NCI-H1048 (cell line): ENCODE measurements at regions not wholly inside any gene's neighbourhood (a gene's known extent, or its start where the extent isn't known, plus 50 kb on each side); places are given as distances from the start of the nearest gene placed in this dataset.

Source experiments
- DNase-seq: peaks from one replicate; lab custom pipeline; 2025; lab: John Stamatoyannopoulos, UW

GRCh38 chr3:72591522-72592421 is 256.5 kb downstream of the SHQ1 start:
- no peak for DNase-seq

DNA sequence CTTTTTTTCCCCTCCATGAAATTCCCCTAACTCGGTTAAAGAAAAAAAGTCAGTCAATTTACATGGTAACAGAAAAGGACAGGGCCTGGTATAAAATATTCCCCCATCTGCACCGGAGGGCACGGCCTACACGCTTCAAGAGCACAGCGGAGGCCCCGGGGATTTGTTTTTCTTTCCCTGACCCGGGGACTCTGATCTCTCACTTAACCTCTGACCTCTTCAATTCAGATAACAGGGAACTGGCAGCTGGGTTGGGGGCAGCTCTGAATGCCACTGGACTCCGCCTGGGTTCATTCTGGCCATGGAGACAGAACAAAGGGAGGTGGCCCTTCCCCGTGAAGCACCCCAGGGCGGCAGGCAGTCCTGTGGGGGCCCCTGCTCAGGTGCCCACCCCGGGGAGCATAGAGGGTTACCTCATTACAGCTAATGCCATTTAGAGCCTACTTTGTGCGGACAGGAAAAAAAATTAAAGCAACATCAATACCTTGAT is 257.5 kb downstream of the SHQ1 start:
- DNase-seq: no peak

DNA sequence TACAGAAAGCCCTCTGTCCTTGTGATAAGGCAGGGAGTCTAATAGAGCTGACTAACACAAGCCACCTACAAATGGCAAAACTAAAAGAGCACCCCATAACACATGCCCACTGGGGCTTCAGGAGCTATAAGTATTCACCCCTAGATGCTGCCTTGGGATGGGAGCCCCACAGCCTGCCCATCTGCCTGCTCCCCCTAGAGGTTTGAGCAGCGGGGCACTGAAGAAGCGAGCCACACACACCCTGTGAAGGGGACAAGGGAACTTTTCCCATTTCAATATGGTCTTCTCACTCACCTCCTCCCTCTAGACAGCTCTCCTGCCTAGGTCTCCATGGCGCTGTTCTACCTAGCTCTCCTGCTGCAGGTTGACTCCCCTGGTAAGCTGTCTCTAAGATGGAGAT is 261.0 kb downstream of the SHQ1 start:
- DNase-seq: no peak

DNA sequence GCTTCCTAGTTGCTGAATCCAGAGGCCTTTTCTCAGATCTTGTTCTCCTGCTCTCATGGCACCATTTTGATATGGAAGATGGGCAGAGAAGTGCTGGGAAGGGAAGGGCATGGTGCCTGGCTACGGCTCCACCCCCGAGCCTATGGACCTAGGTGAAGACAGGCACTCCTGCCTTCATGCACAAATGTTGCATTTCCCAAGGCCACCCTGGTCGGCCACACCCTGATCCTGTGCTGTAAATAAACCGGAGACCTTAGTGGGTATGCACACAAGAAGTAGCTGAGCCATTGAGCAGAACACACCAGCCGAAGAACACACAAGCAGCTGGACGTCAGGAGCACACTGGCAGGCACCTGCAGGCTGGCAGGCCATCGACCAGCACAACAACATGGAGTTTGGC is 261.6 kb downstream of the SHQ1 start:
- no peak for DNase-seq

DNA sequence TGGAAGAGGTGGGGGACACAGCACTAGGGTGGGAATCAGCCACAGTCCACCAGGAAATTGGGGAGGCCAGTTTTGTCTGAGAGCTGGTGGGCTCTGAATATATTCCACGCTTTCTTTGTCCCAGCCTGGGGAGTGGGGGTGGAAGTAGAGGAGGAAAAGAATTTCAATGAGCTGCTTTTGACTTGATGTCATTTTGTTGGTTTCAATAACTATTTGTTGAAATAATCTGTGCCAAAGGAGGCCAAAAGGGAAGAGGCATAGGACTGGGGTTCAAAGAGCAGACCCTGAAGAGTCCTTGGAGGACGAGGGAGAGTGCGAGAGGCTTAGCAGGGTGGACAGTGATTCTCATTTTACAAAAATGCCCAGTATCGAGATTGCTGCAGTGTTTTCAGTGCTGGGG is 262.3 kb downstream of the SHQ1 start:
- DNase-seq: no peak

DNA sequence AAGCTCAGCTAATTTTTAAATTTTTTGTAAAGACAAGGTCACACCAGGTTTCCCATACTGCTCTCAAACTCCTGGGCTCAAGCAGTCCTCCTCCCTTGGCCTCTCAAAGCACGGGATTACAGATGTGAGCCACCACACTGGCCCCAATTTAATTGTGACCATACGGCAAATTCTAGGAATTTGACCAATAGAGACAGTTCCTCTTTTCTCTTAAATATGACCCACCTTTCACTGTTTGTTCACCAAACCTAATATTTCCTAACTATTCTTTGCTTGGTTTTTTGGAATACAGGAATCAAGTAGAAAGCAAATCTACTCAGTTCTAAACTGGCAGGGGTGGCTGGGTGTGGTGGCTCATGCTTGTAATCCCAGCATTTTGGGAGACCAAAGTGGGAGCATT is 264.0 kb downstream of the SHQ1 start:
- DNase-seq: no peak

DNA sequence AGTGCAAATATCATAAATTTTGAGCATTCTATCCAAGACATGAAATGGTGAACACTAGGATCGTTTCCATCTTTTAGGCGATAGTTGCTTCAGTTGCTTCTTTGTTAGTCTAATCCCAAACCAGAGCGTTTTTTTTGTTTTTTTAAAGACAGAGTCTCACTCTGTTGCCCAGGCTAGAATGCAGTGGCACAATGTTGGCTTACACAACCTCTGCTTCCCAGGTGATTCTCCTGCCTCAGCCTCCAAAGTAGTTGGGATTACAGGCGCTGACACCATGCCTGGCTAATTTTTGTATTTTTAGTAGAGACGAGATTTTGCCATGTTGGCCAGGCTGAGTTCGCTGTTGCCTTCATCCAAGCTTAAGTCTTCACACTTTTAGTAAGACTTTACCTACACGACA is 265.3 kb downstream of the SHQ1 start:
- no peak for DNase-seq

GRCh38 chr3:72582211-72582878 is 265.9 kb downstream of the SHQ1 start:
- DNase-seq: no peak

DNA sequence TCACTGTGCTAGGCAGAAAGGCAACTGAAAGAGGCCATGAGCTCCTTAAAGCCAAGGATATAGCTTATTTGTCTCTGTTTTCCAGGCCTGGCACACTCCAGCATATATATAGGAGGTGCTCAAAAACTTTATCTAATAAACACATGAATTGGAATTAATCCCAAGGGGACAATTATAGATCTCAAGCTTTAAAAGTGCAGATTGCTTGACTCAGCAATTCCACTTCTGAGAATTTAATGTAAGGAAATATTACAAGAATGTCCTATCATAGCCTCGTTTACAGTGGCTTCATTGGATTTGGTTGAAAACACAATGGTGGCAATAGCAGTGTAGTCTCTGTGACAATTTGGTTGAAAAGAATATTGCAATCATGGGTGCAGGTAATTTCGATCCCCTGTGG is 267.3 kb downstream of the SHQ1 start:
- DNase-seq: no peak

GRCh38 chr3:72580246-72580756 is 267.9 kb downstream of the SHQ1 start:
- no peak for DNase-seq

GRCh38 chr3:72579581-72580245 is 268.5 kb downstream of the SHQ1 start:
- no peak for DNase-seq

- no peak for DNase-seq
Observed at GRCh38 chr3:72579191-72579580, 269.1 kb downstream of the SHQ1 start.

- DNase-seq: no peak
Observed at GRCh38 chr3:72577190-72577589, 271.1 kb downstream of the SHQ1 start.

DNA sequence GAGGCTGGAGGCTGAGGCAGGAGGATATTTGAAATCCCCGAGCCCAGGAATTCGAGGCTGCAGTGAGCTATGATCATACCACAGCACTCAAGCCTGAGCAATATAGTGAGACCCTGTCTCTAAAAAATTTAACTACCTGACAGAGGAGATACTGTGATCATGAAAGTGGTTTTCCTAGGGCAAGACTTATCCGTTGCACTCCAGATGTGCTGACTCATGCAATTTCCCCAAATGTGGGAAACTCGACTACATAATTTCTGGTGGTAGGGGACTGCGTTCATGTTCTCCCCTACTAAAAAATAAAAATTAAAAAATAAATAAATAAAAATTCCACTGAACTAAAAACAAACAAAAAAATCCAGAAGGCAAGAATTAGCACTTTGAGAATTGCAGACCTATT is 271.7 kb downstream of the SHQ1 start:
- no peak for DNase-seq

DNA sequence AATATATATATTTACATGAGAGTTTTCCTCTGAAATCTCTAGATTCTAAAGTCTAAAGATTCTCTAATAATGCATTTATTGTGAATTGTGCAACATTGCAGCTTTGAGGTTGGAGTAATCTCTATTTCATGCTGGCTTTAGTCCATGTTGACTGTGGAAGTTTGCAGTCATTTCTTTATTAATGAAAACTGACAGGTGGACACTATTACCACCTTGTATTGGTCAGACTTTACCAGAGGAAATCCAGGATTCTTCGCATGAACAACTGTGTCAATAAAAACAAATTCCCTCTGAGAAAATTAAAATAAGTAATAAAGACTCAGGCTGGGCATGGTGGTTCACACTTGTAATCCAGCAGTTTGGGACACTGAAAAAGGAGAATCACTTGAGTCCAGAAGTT is 274.1 kb downstream of the SHQ1 start:
- no peak for DNase-seq

- DNase-seq: no peak
Observed at GRCh38 chr3:72573051-72573450, 275.2 kb downstream of the SHQ1 start.

DNA sequence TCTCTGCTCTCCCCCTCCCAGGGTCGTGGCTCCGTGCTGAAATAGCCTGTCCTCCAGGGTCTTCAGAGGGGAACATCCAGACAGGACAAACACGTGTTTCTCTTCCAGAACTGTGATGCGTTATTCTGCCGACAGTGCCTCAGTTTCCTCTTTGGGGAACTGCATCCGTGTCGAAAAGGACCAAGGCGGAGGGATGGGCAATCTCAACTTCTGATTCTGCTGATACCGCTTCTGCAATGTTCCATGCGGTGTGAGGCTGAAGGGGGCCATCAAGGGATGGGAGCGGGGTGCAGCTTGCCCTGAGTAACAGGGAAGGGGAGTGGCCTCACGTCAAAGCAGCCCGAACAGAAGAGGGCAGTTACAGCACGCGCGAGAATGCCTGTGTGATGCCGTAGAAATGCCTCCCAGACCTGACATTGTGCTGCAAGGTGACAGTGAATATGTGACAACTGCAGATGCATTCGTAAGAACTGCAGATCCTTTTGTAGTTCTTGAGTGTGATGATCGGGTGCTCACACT is 275.7 kb downstream of the SHQ1 start:
- no peak for DNase-seq

- no peak for DNase-seq
Observed at GRCh38 chr3:72571638-72572114, 276.6 kb downstream of the SHQ1 start.

GRCh38 chr3:72571052-72571451 is 277.2 kb downstream of the SHQ1 start:
- DNase-seq: no peak

DNA sequence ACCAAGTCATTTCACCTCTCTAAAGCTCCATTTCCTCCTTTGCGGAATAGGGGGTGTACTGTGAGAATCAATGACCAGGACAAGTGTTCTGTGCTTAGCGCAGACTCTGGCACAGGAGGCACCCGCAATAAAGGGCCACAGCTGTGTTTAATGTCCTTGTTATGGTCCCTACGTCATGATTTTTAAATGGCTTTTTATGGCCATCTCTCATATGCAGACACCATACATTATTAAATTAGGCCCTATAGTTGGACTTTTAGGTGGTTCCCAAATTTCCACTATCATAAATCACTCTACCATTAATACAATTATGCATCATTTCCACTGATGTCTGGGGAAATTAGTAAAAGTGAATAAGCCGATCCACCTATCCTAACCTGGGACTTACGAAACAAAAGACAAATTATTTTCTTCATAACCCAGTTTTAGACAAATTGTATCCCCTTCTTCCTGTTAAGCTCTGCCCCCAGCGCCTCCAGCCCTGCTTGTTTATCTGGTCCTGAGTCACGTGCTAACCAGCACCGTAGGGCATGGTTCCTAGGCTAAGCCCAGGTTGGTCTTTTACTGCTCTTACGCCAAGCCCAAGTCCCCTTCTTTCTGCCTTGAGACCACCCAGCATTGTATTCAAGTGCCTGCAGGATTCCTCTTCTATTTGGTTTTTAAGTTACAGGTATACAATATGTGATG is 278.3 kb downstream of the SHQ1 start:
- DNase-seq: no peak

DNA sequence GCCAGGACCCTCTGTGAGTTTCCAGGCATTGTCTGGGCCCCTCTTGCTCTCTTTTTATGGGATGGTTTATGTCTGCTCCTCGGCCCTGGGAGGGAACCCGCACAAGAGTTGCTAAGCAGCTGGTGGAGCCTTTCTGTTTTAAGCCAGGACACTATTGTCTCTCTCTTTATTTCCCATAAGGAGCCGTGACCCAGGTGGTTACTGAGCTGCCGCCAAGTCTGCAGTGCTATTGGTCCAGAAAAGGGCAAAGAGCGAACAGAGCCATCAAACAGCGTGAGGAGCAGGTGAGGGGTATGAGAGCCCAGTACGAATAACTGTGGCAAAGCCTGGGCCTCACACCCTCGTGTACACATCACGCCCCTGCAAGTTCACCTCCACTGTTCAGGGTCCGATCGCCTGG is 280.2 kb downstream of the SHQ1 start:
- no peak for DNase-seq

DNA sequence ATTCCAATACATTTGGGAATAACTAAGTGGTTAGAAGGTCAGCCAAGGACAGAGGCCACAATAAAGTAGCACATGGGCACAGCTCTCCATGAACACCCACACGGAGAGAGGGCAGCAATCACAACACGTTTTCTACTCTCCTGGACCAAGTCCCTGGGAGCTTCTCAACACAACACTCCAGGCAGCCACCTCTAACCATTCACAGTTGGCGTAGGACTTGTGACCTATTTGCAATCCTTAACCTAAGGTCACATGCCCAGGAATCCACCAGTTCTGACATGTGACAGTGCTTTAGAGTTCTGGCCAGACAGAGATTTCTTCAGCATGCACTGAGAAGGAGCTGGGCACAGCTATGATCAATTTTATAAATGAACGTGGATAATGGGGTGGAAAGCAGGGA is 280.8 kb downstream of the SHQ1 start:
- no peak for DNase-seq
